ENCODE measurements at regions not wholly inside any gene's neighbourhood (a gene's known extent, or its start where the extent isn't known, plus 50 kb on each side); places are given as distances from the start of the nearest gene placed in this dataset.

GRCh38 chr20:24721891-24722568 lies 227.0 kb upstream of the CST7 start:
- TF ChIP-seq CTCF (conservative IDR thresholded peaks at IDR 0.05; ENCODE audit: low read length) (no peak), EZH2phosphoT487 (IDR thresholded peaks at IDR 0.05; ENCODE audit: borderline replicate concordance) (no peak)

Measured in Loucy (cell line).